GM18526 (cell line): ENCODE measurements at regions not wholly inside any gene's neighbourhood (a gene's known extent, or its start where the extent isn't known, plus 50 kb on each side); places are given as distances from the start of the nearest gene placed in this dataset.

Source experiments
- POLR2A ChIP-seq: IDR thresholded peaks from 3 replicates; pipeline ENCODE4 v1.6.1; 2011; ENCODE audit not compliant: insufficient read length; ENCODE audit errors: extremely low read depth

- no peak for TF ChIP-seq POLR2A
Observed at GRCh38 chr2:118791483-118791882, 56.0 kb downstream of the EN1 start.

GRCh38 chr2:118786746-118787145, 60.7 kb downstream of the EN1 start:
- no peak for TF ChIP-seq POLR2A

- TF ChIP-seq POLR2A: no peak
Observed at GRCh38 chr2:118784860-118785259, 62.6 kb downstream of the EN1 start.

GRCh38 chr2:118779362-118779761, 68.1 kb downstream of the EN1 start:
- no peak for TF ChIP-seq POLR2A

- no peak for TF ChIP-seq POLR2A
Observed at GRCh38 chr2:118774458-118775133, 72.9 kb downstream of the EN1 start.

- no peak for TF ChIP-seq POLR2A
Observed at GRCh38 chr2:118773826-118774225, 73.6 kb downstream of the EN1 start.

- TF ChIP-seq POLR2A: no peak
Observed at GRCh38 chr2:118772487-118773200, 74.8 kb downstream of the EN1 start.

- TF ChIP-seq POLR2A: no peak
Observed at GRCh38 chr2:118769707-118770400, 77.6 kb downstream of the EN1 start.

GRCh38 chr2:118766871-118767270, 80.6 kb downstream of the EN1 start:
- no peak for TF ChIP-seq POLR2A

- no peak for TF ChIP-seq POLR2A
Observed at GRCh38 chr2:118764855-118765254, 82.6 kb downstream of the EN1 start.

GRCh38 chr2:118763797-118764196, 83.7 kb downstream of the EN1 start:
- TF ChIP-seq POLR2A: no peak

- no peak for TF ChIP-seq POLR2A
Observed at GRCh38 chr2:118762290-118762689, 85.2 kb downstream of the EN1 start.

GRCh38 chr2:118761771-118762170, 85.7 kb downstream of the EN1 start:
- TF ChIP-seq POLR2A: no peak

- TF ChIP-seq POLR2A: no peak
Observed at GRCh38 chr2:118755901-118756300, 91.5 kb downstream of the EN1 start.

- no peak for TF ChIP-seq POLR2A
Observed at GRCh38 chr2:118755384-118755783, 92.1 kb downstream of the EN1 start.

- TF ChIP-seq POLR2A: no peak
Observed at GRCh38 chr2:118752762-118753429, 94.6 kb downstream of the EN1 start.
